GM06990 (cell line): ENCODE measurements at regions not wholly inside any gene's neighbourhood (a gene's known extent, or its start where the extent isn't known, plus 50 kb on each side); places are given as distances from the start of the nearest gene placed in this dataset.

Source experiments
- DNase-seq: peaks from one replicate; pipeline ENCODE4 v3.0.0-alpha.2; 2011; ENCODE audit not compliant: insufficient read length; ENCODE audit errors: extremely low read depth
- H3K27me3 ChIP-seq: replicated peaks from 2 replicates; pipeline ENCODE4 v1.6.0; 2011; ENCODE audit warnings: low read length; ENCODE audit not compliant: control insufficient read depth, insufficient read depth
- H3K36me3 ChIP-seq: 2 replicates; pipeline ENCODE4 v1.5.1; 2011; ENCODE audit warnings: low read length; ENCODE audit not compliant: control insufficient read depth, insufficient read depth
- H3K4me3 ChIP-seq: replicated peaks from 2 replicates; pipeline ENCODE4 v1.5.1; 2011; ENCODE audit warnings: low read depth, mild to moderate bottlenecking, control low read depth, low read length
- CTCF ChIP-seq: IDR thresholded peaks from 2 replicates; pipeline ENCODE4 v1.5.1; 2011; ENCODE audit warnings: low read length, control low read depth, mild to moderate bottlenecking, inconsistent platforms; ENCODE audit not compliant: insufficient read depth, poor library complexity, severe bottlenecking

DNA sequence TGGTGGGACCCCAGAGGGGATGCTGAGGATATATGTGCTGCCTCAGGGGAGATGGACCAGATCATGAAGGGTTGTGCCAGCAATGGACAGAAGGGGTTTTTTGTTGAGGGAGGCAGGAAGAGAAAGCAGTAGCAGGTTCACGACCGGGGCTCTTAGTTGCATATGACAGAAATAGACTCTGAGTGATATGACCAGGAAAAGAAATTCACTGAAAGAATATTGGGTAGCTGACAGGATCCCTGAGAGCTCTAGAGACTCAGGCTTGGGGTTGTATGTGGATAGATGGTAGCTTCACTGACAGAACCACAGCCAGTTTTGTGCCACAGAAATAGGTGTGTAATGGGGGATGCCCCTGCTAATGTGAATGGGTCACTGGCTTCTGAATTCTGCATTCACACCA is 241.6 kb downstream of the ZNF621 start:
- DNase-seq = no peak
- no peak overlapping the region for H3K4me3 ChIP-seq
- no peaks in the 10 kb centered on the region; the same call in 1 of the 2 replicates for H3K27me3 ChIP-seq
- no peak for TF ChIP-seq CTCF
- no peaks in the 10 kb centered on the region for H3K36me3 ChIP-seq

- no peak for TF ChIP-seq CTCF
- Histone ChIP-seq H3K36me3 (no peaks in the 10 kb centered on the region), H3K27me3 (no peaks in the 10 kb centered on the region; the same call in 1 of the 2 replicates), H3K4me3 (no peak overlapping the region)
- no peak for DNase-seq
Observed at GRCh38 chr3:40768046-40768445, 243.3 kb downstream of the ZNF621 start.

GRCh38 chr3:40768536-40768935 is 243.8 kb downstream of the ZNF621 start:
- H3K36me3 ChIP-seq = no peaks in the 10 kb centered on the region
- no peak for DNase-seq
- no peaks in the 10 kb centered on the region; the same call in 1 of the 2 replicates for H3K27me3 ChIP-seq
- TF ChIP-seq CTCF = no peak
- H3K4me3 ChIP-seq = no peak overlapping the region

DNA sequence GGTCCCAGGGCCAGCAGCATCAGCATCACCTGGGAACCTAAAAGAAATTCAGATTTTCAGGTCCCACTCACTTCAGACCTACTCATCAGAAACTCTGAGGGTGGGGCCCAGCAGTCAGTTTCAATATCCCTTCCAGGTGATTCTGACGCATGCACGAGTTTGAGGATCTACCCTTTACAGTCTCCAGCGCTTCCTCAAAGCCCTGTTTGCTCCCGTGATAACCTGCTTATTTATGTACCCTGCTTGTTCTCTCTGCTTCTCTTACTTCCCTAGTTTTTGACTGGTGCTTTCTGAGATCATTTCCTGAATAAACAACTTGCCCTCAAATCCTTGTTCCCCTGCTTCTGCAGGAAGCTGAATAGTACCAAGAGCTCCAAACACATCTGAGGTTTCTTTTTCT is 245.3 kb downstream of the ZNF621 start:
- Histone ChIP-seq H3K36me3 (no peaks in the 10 kb centered on the region), H3K27me3 (no peaks in the 10 kb centered on the region; the same call in 1 of the 2 replicates), H3K4me3 (no peak overlapping the region)
- no peak for TF ChIP-seq CTCF
- no peak for DNase-seq

- TF ChIP-seq CTCF = no peak
- H3K27me3 ChIP-seq = no peaks in the 10 kb centered on the region; the same call in 1 of the 2 replicates
- H3K36me3 ChIP-seq = no peaks in the 10 kb centered on the region
- DNase-seq = no peak
- H3K4me3 ChIP-seq = no peak overlapping the region
Observed at GRCh38 chr3:40771112-40771511, 246.4 kb downstream of the ZNF621 start.

DNA sequence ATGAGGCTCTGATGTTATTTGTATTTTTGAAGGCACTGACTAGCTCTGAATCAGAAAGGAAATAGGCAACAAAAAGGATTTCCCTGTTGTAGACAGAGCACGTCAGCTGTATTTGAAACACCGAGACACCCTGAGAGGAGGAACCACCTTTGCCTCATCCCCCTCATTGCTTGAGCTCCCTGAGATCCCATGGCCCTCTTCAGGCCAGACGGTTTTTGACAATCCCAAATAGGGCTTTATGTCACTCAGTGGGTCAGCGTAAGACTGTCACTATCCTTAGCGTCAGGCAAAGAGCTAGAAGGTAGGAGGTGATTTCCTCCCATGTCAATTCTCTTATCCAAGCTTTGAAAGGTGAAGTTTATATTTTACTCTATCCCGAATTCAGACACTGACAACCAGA is 254.3 kb downstream of the ZNF621 start:
- no peaks in the 10 kb centered on the region for H3K36me3 ChIP-seq
- H3K4me3 ChIP-seq = no peak overlapping the region
- H3K27me3 ChIP-seq = no peaks in the 10 kb centered on the region; the same call in 1 of the 2 replicates
- DNase-seq = no peak
- TF ChIP-seq CTCF = no peak
